ENCODE measurements at regions not wholly inside any gene's neighbourhood (a gene's known extent, or its start where the extent isn't known, plus 50 kb on each side); places are given as distances from the start of the nearest gene placed in this dataset.

DNA sequence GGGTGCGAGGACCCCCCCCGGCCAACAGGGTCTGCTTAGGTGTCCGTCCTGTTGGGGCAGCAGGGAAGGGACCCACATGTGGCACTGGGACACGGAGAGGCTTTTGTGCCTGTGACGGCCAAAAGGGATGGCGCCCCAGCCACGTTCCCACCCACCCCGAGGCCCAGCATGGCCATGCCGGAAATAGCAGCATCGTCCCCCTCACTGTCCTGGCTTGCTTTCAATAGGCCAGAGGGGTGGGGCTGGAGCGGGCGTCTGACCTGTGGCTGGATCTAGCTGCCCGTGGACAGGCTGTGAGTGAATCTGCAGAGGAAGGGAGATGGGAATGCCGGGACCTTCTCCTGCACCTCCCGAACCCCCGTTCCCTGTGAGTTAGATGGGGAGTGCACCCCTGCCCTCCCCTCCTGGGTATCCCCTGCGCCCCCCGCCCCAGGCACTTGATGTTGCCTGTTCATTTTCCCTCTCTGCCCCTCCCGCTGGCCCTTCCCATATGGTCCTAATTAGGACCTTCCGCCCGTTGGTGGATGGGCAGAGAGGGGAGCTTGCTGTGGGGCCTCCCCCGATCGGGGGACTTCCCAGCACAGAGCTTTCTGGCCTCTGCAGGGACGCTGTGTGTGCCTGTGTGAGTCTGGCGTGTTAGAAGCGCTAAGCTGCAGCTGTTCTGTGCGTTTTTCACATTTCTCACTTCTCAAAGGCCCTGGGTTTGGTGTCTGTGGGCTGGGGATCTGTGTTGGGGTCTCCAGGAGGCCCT is 292.8 kb downstream of the SEC14L1 start:
- TF ChIP-seq CTCF (conservative IDR thresholded peaks at IDR 0.05; ENCODE audit: low read depth, low read length) (no peak), EZH2phosphoT487 (IDR thresholded peaks at IDR 0.05; ENCODE audit: borderline replicate concordance, low read length) (no peak)

Measured in PC-3 (cell line).